Lower leg skin (tissue), 3 donors: ENCODE measurements at regions not wholly inside any gene's neighbourhood (a gene's known extent, or its start where the extent isn't known, plus 50 kb on each side); places are given as distances from the start of the nearest gene placed in this dataset.

Experiments used
- POLR2A ChIP-seq, 2 donors: fragments of 450-650 bp; IDR thresholded peaks; one replicate each; pipeline ENCODE4 v1.6.1; 2016 to 2017; ENCODE audit warnings: antibody characterized with exemption in 2 of 2, mild to moderate bottlenecking in 1 of 2, moderate library complexity in 1 of 2
- TF ChIP-seq, protein P1 (sequence below), 3 donors: fragments of 450-650 bp; IDR thresholded peaks; one replicate each; pipeline ENCODE4 v1.5.1; 2016; ENCODE audit warnings: antibody characterized with exemption in 3 of 3, mild to moderate bottlenecking in 3 of 3, moderate library complexity in 2 of 3

DNA sequence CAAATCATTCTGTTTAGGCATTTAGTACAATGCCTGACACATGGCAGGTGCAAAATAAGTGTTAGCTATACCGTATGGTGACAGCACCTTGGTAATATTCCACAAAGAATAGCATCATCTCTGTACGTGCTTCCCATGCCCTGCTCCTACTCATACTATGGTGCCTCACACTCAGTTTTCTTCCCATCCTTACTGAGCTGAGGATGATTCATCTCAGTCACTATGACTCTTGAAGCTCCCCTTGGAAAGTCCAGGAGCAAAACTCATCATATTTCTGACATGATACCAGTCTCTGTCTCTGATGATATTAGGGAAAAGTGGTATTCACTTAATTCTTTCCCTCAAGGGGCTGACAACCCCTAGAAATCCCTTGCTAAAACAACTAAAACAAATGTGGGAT, 423.3 kb downstream of the EFNA5 start:
- no peak for TF ChIP-seq POLR2A (IDR thresholded peaks at IDR 0.05)
- TF ChIP-seq, protein P1, sequence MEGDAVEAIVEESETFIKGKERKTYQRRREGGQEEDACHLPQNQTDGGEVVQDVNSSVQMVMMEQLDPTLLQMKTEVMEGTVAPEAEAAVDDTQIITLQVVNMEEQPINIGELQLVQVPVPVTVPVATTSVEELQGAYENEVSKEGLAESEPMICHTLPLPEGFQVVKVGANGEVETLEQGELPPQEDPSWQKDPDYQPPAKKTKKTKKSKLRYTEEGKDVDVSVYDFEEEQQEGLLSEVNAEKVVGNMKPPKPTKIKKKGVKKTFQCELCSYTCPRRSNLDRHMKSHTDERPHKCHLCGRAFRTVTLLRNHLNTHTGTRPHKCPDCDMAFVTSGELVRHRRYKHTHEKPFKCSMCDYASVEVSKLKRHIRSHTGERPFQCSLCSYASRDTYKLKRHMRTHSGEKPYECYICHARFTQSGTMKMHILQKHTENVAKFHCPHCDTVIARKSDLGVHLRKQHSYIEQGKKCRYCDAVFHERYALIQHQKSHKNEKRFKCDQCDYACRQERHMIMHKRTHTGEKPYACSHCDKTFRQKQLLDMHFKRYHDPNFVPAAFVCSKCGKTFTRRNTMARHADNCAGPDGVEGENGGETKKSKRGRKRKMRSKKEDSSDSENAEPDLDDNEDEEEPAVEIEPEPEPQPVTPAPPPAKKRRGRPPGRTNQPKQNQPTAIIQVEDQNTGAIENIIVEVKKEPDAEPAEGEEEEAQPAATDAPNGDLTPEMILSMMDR (IDR thresholded peaks at IDR 0.05), result no peak
